ENCODE measurements at regions not wholly inside any gene's neighbourhood (a gene's known extent, or its start where the extent isn't known, plus 50 kb on each side); places are given as distances from the start of the nearest gene placed in this dataset.

- Histone ChIP-seq H3K9me3 (peaks cover 0 to 6% (median 0%) of the 10 kb centered on the region in 11 donors), H3K4me1 (peaks cover 0 to 28% (median 0%) of the 10 kb centered on the region in 9 donors), H3K36me3 (no peaks in the 10 kb centered on the region), H3K27me3 (peaks cover 0 to 40% (median 10%) of the 10 kb centered on the region in 7 donors), H3K4me3 (no peak overlapping the region), H3K27ac (no peak overlapping the region)
- 72 to 82% methylated on average over 4 of the region's 4 CpGs for WGBS, 2 donors
- intact Hi-C loops (cut with DNase I) = no loop called here
- no peak for DNase-seq
- TF ChIP-seq CTCF (IDR thresholded peaks at IDR 0.05) = no peak
- no peak for ATAC-seq
Measured at GRCh38 chr12:4828176-4828575, 81.5 kb upstream of the KCNA1 start.

GRCh38 chr12:4829161-4829792 lies 80.4 kb upstream of the KCNA1 start:
- no peak overlapping the region for H3K27ac ChIP-seq
- DNase-seq = no peak
- H3K36me3 ChIP-seq = no peaks in the 10 kb centered on the region
- no peak for TF ChIP-seq CTCF (IDR thresholded peaks at IDR 0.05)
- H3K4me1 ChIP-seq = peaks cover 0 to 28% (median 0%) of the 10 kb centered on the region in 9 donors
- intact Hi-C loops (cut with DNase I) = no loop called here
- H3K4me3 ChIP-seq = no peak overlapping the region
- ATAC-seq = no peak
- H3K9me3 ChIP-seq = peaks cover 0 to 6% (median 0%) of the 10 kb centered on the region in 11 donors
- 76 to 77% methylated on average over 7 of the region's 7 CpGs for WGBS, 2 donors
- H3K27me3 ChIP-seq = peaks cover 0 to 40% (median 10%) of the 10 kb centered on the region in 7 donors

GRCh38 chr12:4829793-4830162 lies 79.9 kb upstream of the KCNA1 start:
- H3K27me3 ChIP-seq = peaks cover 0 to 40% (median 10%) of the 10 kb centered on the region in 7 donors
- intact Hi-C loops (cut with DNase I) = no loop called here
- H3K4me3 ChIP-seq = no peak overlapping the region
- H3K9me3 ChIP-seq = peaks cover 0 to 6% (median 0%) of the 10 kb centered on the region in 11 donors
- peaks cover 0 to 28% (median 0%) of the 10 kb centered on the region in 9 donors for H3K4me1 ChIP-seq
- H3K27ac ChIP-seq = no peak overlapping the region
- no peak for TF ChIP-seq CTCF (IDR thresholded peaks at IDR 0.05)
- 59 to 74% methylated on average over 6 of the region's 6 CpGs for WGBS, 2 donors
- no peak for ATAC-seq
- DNase-seq = no peak
- no peaks in the 10 kb centered on the region for H3K36me3 ChIP-seq

GRCh38 chr12:4830556-4831210 lies 79.0 kb upstream of the KCNA1 start:
- DNase-seq (no peak), ATAC-seq (no peak)
- H3K27ac ChIP-seq = no peak overlapping the region
- TF ChIP-seq CTCF (IDR thresholded peaks at IDR 0.05) = no peak
- peaks cover 0 to 40% (median 10%) of the 10 kb centered on the region in 7 donors for H3K27me3 ChIP-seq
- 52 to 60% methylated on average over 18 of the region's 18 CpGs for WGBS, 2 donors
- H3K4me3 ChIP-seq = no peak overlapping the region
- H3K9me3 ChIP-seq = peaks cover 0 to 6% (median 0%) of the 10 kb centered on the region in 11 donors
- intact Hi-C loops (cut with DNase I) = no loop called here
- peaks cover 0 to 19% (median 0%) of the 10 kb centered on the region in 9 donors for H3K4me1 ChIP-seq
- no peaks in the 10 kb centered on the region for H3K36me3 ChIP-seq

Measured in heart right ventricle (tissue), 16 donors.